B cell (primary cell): ENCODE measurements at regions not wholly inside any gene's neighbourhood (a gene's known extent, or its start where the extent isn't known, plus 50 kb on each side); places are given as distances from the start of the nearest gene placed in this dataset.

Experiments
- ATAC-seq: fragments of 200-7000 bp; cut with Tn5 transposase; one replicate; pipeline ENCODE4 v1.10.0; 2021; ENCODE audit warnings: low read depth, mild to moderate bottlenecking, moderate number of reproducible peaks, moderate library complexity
- CTCF ChIA-PET: fragments of 350-600 bp; sonication (Branson Sonifier 250); formaldehyde crosslinking; loops from one replicate; lab custom pipeline; 2021; ENCODE audit warnings: antibody characterized with exemption, inconsistent platforms; lab: Charles Lee
- POLR2A ChIA-PET: fragments of 350-600 bp; sonication (Branson Sonifier 250); formaldehyde crosslinking; loops from one replicate; lab custom pipeline; 2021; ENCODE audit warnings: antibody characterized with exemption; lab: Charles Lee
- DNase-seq: peaks from one replicate; pipeline ENCODE4 v3.0.0; 2013
- H2AFZ ChIP-seq: 2 replicates; pipeline ENCODE4 v1.6.1; 2012; ENCODE audit warnings: mild to moderate bottlenecking, low read depth, low read length; ENCODE audit not compliant: insufficient read depth, poor library complexity, severe bottlenecking
- H3K27ac ChIP-seq, 2 donors: 1 replicate in 1 of 2; 2 replicates in 1 of 2; pipeline ENCODE4 v1.5.1; 2012 to 2013; ENCODE audit warnings: low read length in 2 of 2, mild to moderate bottlenecking in 2 of 2, moderate library complexity in 1 of 2
- H3K27me3 ChIP-seq, 4 experiments: fragments of 200-600 bp in 1 of 4; sonication (generic) in 1 of 4; replicated peaks in 1 of 4; 1 replicate in 2 of 4; 2 replicates in 2 of 4; pipeline versions ENCODE4 v1.6.1 to v1.7.0; 2013 to 2016; ENCODE audit warnings: low read length in 3 of 4, mild to moderate bottlenecking in 2 of 4, mixed read lengths in 1 of 4, moderate library complexity in 1 of 4; ENCODE audit not compliant: insufficient read depth in 4 of 4, control insufficient read depth in 3 of 4; ENCODE audit errors: control extremely low read depth in 1 of 4
- H3K36me3 ChIP-seq, 2 experiments: replicated peaks in 1 of 2; 1 replicate in 1 of 2; 2 replicates in 1 of 2; pipeline versions ENCODE4 v1.6.1 to v1.7.1; 2013; ENCODE audit warnings: low read length in 1 of 2; ENCODE audit not compliant: insufficient read depth in 2 of 2, control insufficient read depth in 1 of 2; ENCODE audit errors: control extremely low read depth in 1 of 2, extremely low read depth in 1 of 2
- H3K4me1 ChIP-seq, 2 donors: fragments of 200-600 bp in 1 of 2; sonication (generic) in 1 of 2; 1 replicate in 1 of 2; 2 replicates in 1 of 2; pipeline versions ENCODE4 v1.5.1 to v1.6.1; 2013 to 2017; ENCODE audit warnings: low read length in 2 of 2; ENCODE audit not compliant: control insufficient read depth in 2 of 2, insufficient read depth in 2 of 2
- H3K4me2 ChIP-seq: replicated peaks from 2 replicates; pipeline ENCODE3; 2012; ENCODE audit warnings: mild to moderate bottlenecking, low read depth, low read length; ENCODE audit not compliant: poor library complexity, severe bottlenecking
- H3K4me3 ChIP-seq, 5 experiments: fragments of 200-600 bp in 1 of 5; sonication (generic) in 1 of 5; 1 replicate in 3 of 5; 2 replicates in 2 of 5; pipeline versions ENCODE4 v1.5.1 to v1.7.0; 2011 to 2016; ENCODE audit warnings: low read length in 4 of 5, mild to moderate bottlenecking in 4 of 5, low read depth in 2 of 5, control low read depth in 1 of 5, moderate library complexity in 1 of 5; ENCODE audit not compliant: insufficient read depth in 1 of 5; ENCODE audit errors: control extremely low read depth in 1 of 5, extremely low read depth in 1 of 5
- H3K79me2 ChIP-seq: fragments of 200-600 bp; sonication (generic); one replicate; pipeline ENCODE4 v1.6.0; 2016; ENCODE audit warnings: low read length; ENCODE audit not compliant: control insufficient read depth, insufficient read depth
- H3K9ac ChIP-seq: fragments of 200-600 bp; sonication (generic); 2 replicates; pipeline ENCODE4 v1.6.1; 2017; ENCODE audit warnings: mild to moderate bottlenecking, low read length, moderate library complexity
- H3K9me3 ChIP-seq, 3 donors: one replicate each; pipeline versions ENCODE4 v1.6.1 to v1.7.1; 2013; ENCODE audit warnings: low read length in 2 of 3; ENCODE audit not compliant: control insufficient read depth in 2 of 3, insufficient read depth in 1 of 3; ENCODE audit errors: control extremely low read depth in 1 of 3
- H4K20me1 ChIP-seq: 2 replicates; pipeline ENCODE4 v1.6.0; 2012; ENCODE audit warnings: mild to moderate bottlenecking, low read length; ENCODE audit not compliant: insufficient read depth, control insufficient read depth, poor library complexity, severe bottlenecking
- H3K27ac Mint-ChIP-seq: one replicate; pipeline ENCODE4 v1.8.0; 2021; ENCODE audit warnings: mixed read lengths
- H3K27me3 Mint-ChIP-seq: one replicate; pipeline ENCODE4 v1.8.0; 2021; ENCODE audit warnings: mixed read lengths
- H3K4me1 Mint-ChIP-seq: one replicate; pipeline ENCODE4 v1.8.0; 2021; ENCODE audit warnings: mixed read lengths
- H3K4me3 Mint-ChIP-seq: one replicate; pipeline ENCODE4 v1.8.0; 2021; ENCODE audit warnings: mixed read lengths
- H3K9me3 Mint-ChIP-seq: one replicate; pipeline ENCODE4 v1.8.0; 2022; ENCODE audit warnings: mixed read lengths; ENCODE audit not compliant: insufficient read depth
- EZH2 ChIP-seq: IDR thresholded peaks from 2 replicates; pipeline ENCODE4 v1.6.1; 2012; ENCODE audit warnings: borderline replicate concordance, low read depth, mild to moderate bottlenecking, moderate library complexity, low read length; ENCODE audit not compliant: insufficient read depth, poor library complexity, severe bottlenecking
- WGBS: methylation state at CpG from one replicate; pipeline ENCODE4 v1.1.5; 2013; ENCODE audit warnings: missing lambda C conversion rate; ENCODE audit not compliant: insufficient coverage; 5-methylcytosine and 5-hydroxymethylcytosine counted together
- intact Hi-C: fragments of 100-400 bp; cut with micrococcal nuclease; formaldehyde crosslinking; loops from one replicate; pipeline ENCODE4 v1.10.0; 2022
- TF ChIP-seq, protein P1 (sequence below): fragments of 200-600 bp; IDR thresholded peaks from one replicate; pipeline ENCODE4 v1.8.0; 2022; ENCODE audit warnings: antibody characterized with exemption, mild to moderate bottlenecking

DNA sequence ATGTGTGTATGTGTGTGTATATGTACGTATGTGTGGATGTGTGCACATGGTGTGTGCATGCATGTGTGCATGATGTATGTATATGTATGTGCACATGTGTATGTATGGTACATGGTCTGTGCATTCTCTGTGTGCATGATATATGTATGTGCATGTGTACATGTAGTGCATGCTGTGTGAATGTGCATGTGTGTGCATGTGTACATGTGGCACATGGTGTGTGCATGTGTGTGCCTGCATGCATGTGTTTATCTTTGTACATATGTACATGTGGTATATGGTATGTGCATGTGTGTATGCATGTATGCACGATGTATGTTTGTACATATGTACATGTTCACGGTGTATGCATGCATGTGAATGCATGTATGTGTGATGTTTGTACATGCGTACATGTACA is 383.7 kb downstream of the TYW1 start:
- Histone ChIP-seq H3K4me3 (no peak overlapping the region), H3K9ac (no peak overlapping the region), H3K9me3 (peaks cover 0 to 4% (median 0%) of the 10 kb centered on the region in 3 donors), H3K79me2 (no peaks in the 10 kb centered on the region), H3K36me3 (no peaks in the 10 kb centered on the region), H3K27ac (no peak overlapping the region), H2AFZ (no peak overlapping the region), H3K4me2 (no peak overlapping the region), H4K20me1 (no peaks in the 10 kb centered on the region), H3K4me1 (no peaks in the 10 kb centered on the region), H3K27me3 (no peaks in the 10 kb centered on the region)
- peaks cover 6% of the 10 kb centered on the region for H3K27me3 Mint-ChIP-seq
- ATAC-seq = no peak
- no peak overlapping the region for H3K4me3 Mint-ChIP-seq
- no peaks in the 10 kb centered on the region for H3K4me1 Mint-ChIP-seq
- no peak for TF ChIP-seq EZH2
- TF ChIP-seq, protein P1, sequence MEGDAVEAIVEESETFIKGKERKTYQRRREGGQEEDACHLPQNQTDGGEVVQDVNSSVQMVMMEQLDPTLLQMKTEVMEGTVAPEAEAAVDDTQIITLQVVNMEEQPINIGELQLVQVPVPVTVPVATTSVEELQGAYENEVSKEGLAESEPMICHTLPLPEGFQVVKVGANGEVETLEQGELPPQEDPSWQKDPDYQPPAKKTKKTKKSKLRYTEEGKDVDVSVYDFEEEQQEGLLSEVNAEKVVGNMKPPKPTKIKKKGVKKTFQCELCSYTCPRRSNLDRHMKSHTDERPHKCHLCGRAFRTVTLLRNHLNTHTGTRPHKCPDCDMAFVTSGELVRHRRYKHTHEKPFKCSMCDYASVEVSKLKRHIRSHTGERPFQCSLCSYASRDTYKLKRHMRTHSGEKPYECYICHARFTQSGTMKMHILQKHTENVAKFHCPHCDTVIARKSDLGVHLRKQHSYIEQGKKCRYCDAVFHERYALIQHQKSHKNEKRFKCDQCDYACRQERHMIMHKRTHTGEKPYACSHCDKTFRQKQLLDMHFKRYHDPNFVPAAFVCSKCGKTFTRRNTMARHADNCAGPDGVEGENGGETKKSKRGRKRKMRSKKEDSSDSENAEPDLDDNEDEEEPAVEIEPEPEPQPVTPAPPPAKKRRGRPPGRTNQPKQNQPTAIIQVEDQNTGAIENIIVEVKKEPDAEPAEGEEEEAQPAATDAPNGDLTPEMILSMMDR = no peak
- 88% methylated on average over 4 of the region's 4 CpGs for WGBS
- H3K27ac Mint-ChIP-seq = no peak overlapping the region
- H3K9me3 Mint-ChIP-seq = no peaks in the 10 kb centered on the region
- CTCF ChIA-PET = interaction anchor here (1.0 kb wide), 1 partner anchor 9 kb away, joined by 4 read pairs; no protein-coding TSS in a partner anchor
- intact Hi-C loops = no loop called here
- DNase-seq = no peak
- POLR2A ChIA-PET = no interaction called here

DNA sequence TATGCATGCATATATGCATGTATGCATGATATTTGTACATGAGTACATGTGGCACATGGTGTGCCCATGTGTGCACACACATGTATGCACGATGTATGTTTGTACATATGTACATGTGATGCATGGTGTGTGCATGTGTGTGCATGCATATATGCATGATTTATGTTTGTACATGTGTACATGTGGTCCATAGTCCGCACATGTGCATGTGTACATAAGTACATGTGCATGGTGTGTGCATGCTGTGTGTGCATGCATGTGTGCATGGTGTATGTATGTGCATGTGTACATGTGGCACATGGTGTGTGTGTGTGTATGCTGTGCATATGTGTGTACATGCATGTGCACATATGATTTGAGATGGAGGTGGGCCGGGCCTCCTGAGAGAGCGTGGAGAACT is 384.2 kb downstream of the TYW1 start:
- Mint-ChIP-seq H3K4me3 (no peak overlapping the region), H3K4me1 (no peaks in the 10 kb centered on the region), H3K27ac (no peak overlapping the region), H3K9me3 (no peaks in the 10 kb centered on the region), H3K27me3 (peaks cover 6% of the 10 kb centered on the region)
- Histone ChIP-seq H3K4me2 (no peak overlapping the region), H3K36me3 (no peaks in the 10 kb centered on the region), H3K27me3 (no peaks in the 10 kb centered on the region), H3K27ac (no peak overlapping the region), H3K9me3 (no peaks in the 10 kb centered on the region), H2AFZ (no peak overlapping the region), H3K9ac (no peak overlapping the region), H3K79me2 (no peaks in the 10 kb centered on the region), H4K20me1 (no peaks in the 10 kb centered on the region), H3K4me1 (no peaks in the 10 kb centered on the region), H3K4me3 (no peak overlapping the region)
- CTCF ChIA-PET = no interaction called here
- DNase-seq (no peak), ATAC-seq (no peak)
- intact Hi-C loops = no loop called here
- 90% methylated on average over 4 of the region's 4 CpGs for WGBS
- no peak for TF ChIP-seq EZH2
- TF ChIP-seq, protein P1 = no peak
- POLR2A ChIA-PET = no interaction called here
